Liver (tissue), 8 donors: ENCODE measurements at regions not wholly inside any gene's neighbourhood (a gene's known extent, or its start where the extent isn't known, plus 50 kb on each side); places are given as distances from the start of the nearest gene placed in this dataset.

Experiments
- DNase-seq: peaks from one replicate; pipeline ENCODE4 v3.0.0-alpha.2; 2017; ENCODE audit warnings: low spot score
- H3K27ac ChIP-seq, 2 donors: one replicate each; pipeline ENCODE4 v1.7.0; 2013; ENCODE audit warnings: inconsistent platforms in 2 of 2, low read length in 2 of 2, control low read depth in 1 of 2, low read depth in 1 of 2, mild to moderate bottlenecking in 1 of 2
- H3K27me3 ChIP-seq, 4 donors: one replicate each; pipeline versions ENCODE4 v1.6.1 to v1.7.0; 2013; ENCODE audit warnings: low read length in 3 of 4, inconsistent platforms in 1 of 4, mild to moderate bottlenecking in 1 of 4, moderate library complexity in 1 of 4; ENCODE audit not compliant: control insufficient read depth in 4 of 4, insufficient read depth in 4 of 4
- H3K36me3 ChIP-seq, 4 donors: one replicate each; pipeline versions ENCODE4 v1.6.1 to v1.7.0; 2013; ENCODE audit warnings: low read length in 3 of 4, mild to moderate bottlenecking in 3 of 4, low read depth in 1 of 4, moderate library complexity in 1 of 4; ENCODE audit not compliant: control insufficient read depth in 4 of 4, insufficient read depth in 3 of 4
- H3K4me1 ChIP-seq, 4 donors: one replicate each; pipeline versions ENCODE4 v1.6.1 to v1.7.0; 2013; ENCODE audit warnings: low read length in 3 of 4, mild to moderate bottlenecking in 3 of 4, moderate library complexity in 1 of 4; ENCODE audit not compliant: control insufficient read depth in 4 of 4, insufficient read depth in 4 of 4
- H3K4me3 ChIP-seq, 3 donors: one replicate each; pipeline versions ENCODE4 v1.6.1 to v1.7.0; 2013; ENCODE audit warnings: low read length in 3 of 3, control low read depth in 1 of 3, low read depth in 1 of 3, mild to moderate bottlenecking in 1 of 3
- H3K9ac ChIP-seq, 2 donors: one replicate each; pipeline ENCODE4 v1.7.0; 2013; ENCODE audit warnings: low read length in 2 of 2, mild to moderate bottlenecking in 2 of 2, moderate library complexity in 2 of 2, control low read depth in 1 of 2, low read depth in 1 of 2
- H3K9me3 ChIP-seq, 4 donors: one replicate each; pipeline versions ENCODE4 v1.6.1 to v1.7.0; 2013; ENCODE audit warnings: low read length in 3 of 4; ENCODE audit not compliant: control insufficient read depth in 4 of 4
- EGR1 ChIP-seq, 2 donors: IDR thresholded peaks; 2 replicates each; pipeline ENCODE4 v1.6.1; 2016 to 2018; ENCODE audit warnings: antibody characterized with exemption in 2 of 2, low read depth in 2 of 2
- FOXA1 ChIP-seq: IDR thresholded peaks from 2 replicates; pipeline ENCODE4 v1.6.1; 2016; ENCODE audit warnings: antibody characterized with exemption
- FOXA2 ChIP-seq: IDR thresholded peaks from 2 replicates; pipeline ENCODE4 v1.6.1; 2016; ENCODE audit warnings: antibody characterized with exemption
- GABPA ChIP-seq, 2 donors: IDR thresholded peaks in 1 of 2; conservative IDR thresholded peaks in 1 of 2; 2 replicates each; pipeline ENCODE4 v1.6.1; 2016; ENCODE audit warnings: antibody characterized with exemption in 2 of 2, mild to moderate bottlenecking in 1 of 2, moderate library complexity in 1 of 2
- HNF4A ChIP-seq, 2 donors: conservative IDR thresholded peaks; 2 replicates each; pipeline ENCODE4 v1.6.1; 2016; ENCODE audit warnings: antibody characterized with exemption in 2 of 2, mild to moderate bottlenecking in 2 of 2
- HNF4G ChIP-seq: IDR thresholded peaks from 2 replicates; pipeline ENCODE4 v1.6.1; 2016; ENCODE audit warnings: antibody characterized with exemption
- JUND ChIP-seq, 2 donors: IDR thresholded peaks; 2 replicates each; pipeline ENCODE4 v1.6.1; 2016; ENCODE audit warnings: antibody characterized with exemption in 2 of 2
- NR2F2 ChIP-seq: IDR thresholded peaks from 2 replicates; pipeline ENCODE4 v1.6.1; 2016; ENCODE audit warnings: antibody characterized with exemption
- RXRA ChIP-seq, 2 donors: IDR thresholded peaks; 2 replicates each; pipeline ENCODE4 v1.6.1; 2017 to 2018; ENCODE audit warnings: antibody characterized with exemption in 2 of 2, mild to moderate bottlenecking in 1 of 2
- SP1 ChIP-seq: IDR thresholded peaks from 2 replicates; pipeline ENCODE4 v1.6.1; 2018; ENCODE audit warnings: antibody characterized with exemption, mild to moderate bottlenecking
- TAF1 ChIP-seq: conservative IDR thresholded peaks from 2 replicates; pipeline ENCODE4 v1.6.1; 2016; ENCODE audit warnings: antibody characterized with exemption, mild to moderate bottlenecking
- YY1 ChIP-seq: IDR thresholded peaks from 2 replicates; pipeline ENCODE4 v1.6.1; 2016; ENCODE audit warnings: antibody characterized with exemption, mild to moderate bottlenecking
- WGBS: extraction: QIAGEN DNeasy Blood & Tissue Kit; methylation state at CpG from one replicate; pipeline ENCODE4 v1.1.7; 2013; 5-methylcytosine and 5-hydroxymethylcytosine counted together
- TF ChIP-seq, protein P1 (sequence below): IDR thresholded peaks from 2 replicates; pipeline ENCODE4 v1.6.1; 2016; ENCODE audit warnings: antibody characterized with exemption
- TF ChIP-seq, protein P2 (sequence below): IDR thresholded peaks from 2 replicates; pipeline ENCODE4 v1.6.1; 2016; ENCODE audit warnings: antibody characterized with exemption
- TF ChIP-seq, protein P3 (sequence below): IDR thresholded peaks from 2 replicates; pipeline ENCODE4 v1.6.1; 2016; ENCODE audit warnings: antibody characterized with exemption, mild to moderate bottlenecking
- TF ChIP-seq, protein P4 (sequence below): IDR thresholded peaks from 2 replicates; pipeline ENCODE4 v1.6.1; 2016; ENCODE audit warnings: antibody characterized with exemption
- TF ChIP-seq, protein P5 (sequence below): fragments of 150-350 bp; IDR thresholded peaks from 2 replicates; pipeline ENCODE4 v1.5.1; 2017; ENCODE audit warnings: improper control_type of control experiment, low read depth, low read length; ENCODE audit not compliant: missing input control
- donor health status: healthy.
- donor health status: healthy.
- donor health status: healthy.
- donor health status: healthy.
- donor health status: healthy.

DNA sequence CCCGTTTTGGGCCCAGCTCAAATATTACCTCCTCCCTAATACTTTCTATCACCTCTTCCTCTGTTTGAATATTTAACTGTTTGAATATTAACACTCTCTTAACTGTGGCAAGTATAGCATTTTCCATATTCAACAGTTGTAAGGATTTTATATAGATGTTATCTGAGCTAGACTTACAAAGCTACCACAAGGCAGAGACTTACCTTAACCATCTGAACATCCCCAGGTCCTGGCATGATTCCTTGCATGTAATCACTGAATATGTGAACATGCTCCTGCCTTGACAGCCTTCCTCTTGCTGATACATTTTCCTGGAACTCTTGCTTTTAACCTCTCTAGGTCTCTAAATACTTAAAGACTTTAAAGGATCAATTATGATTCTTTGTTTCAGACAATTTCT is 182.4 kb downstream of the MCHR2 start (continued):
- no peak for TF ChIP-seq EGR1 (IDR thresholded peaks at IDR 0.05; ENCODE audit: low read depth in 2 of 2)

DNA sequence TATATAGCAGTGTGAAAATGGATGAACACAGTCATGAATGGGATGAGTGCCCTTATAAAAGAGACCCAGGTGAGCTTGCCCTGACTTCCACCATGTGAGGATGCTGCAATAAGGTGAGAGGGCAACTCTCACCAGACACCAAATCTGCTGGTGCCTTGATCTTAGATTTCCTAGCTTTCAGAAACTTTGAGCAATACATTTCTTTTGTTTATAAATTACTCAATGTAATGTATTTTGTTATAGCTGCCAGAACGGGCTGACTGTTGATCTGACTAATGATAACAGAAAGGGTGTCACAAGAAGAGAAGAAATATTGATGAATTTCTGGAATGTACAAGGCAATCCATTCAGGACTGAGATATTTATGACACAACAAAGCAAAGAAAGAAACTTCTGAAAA is 180.5 kb downstream of the MCHR2 start:
- WGBS: 26% methylated on average over 1 of the region's 1 CpG
- Histone ChIP-seq H3K9ac (no peak overlapping the region), H3K4me3 (no peak overlapping the region), H3K4me1 (no peaks in the 10 kb centered on the region), H3K27ac (no peak overlapping the region), H3K9me3 (no peaks in the 10 kb centered on the region), H3K27me3 (peaks cover 0 to 7% (median 1%) of the 10 kb centered on the region in 4 donors), H3K36me3 (no peaks in the 10 kb centered on the region)
- TF ChIP-seq JUND (IDR thresholded peaks at IDR 0.05) (no peak), SP1 (no peak), FOXA1 (no peak), YY1 (no peak), NR2F2 (no peak), TAF1 (no peak), RXRA (IDR thresholded peaks at IDR 0.05) (no peak), HNF4A (conservative IDR thresholded peaks at IDR 0.05) (no peak), FOXA2 (no peak), EGR1 (IDR thresholded peaks at IDR 0.05; ENCODE audit: low read depth in 2 of 2) (no peak), HNF4G (no peak), GABPA (IDR thresholded peaks at IDR 0.05 in 1 of 2, conservative IDR thresholded peaks at IDR 0.05 in 1 of 2) (no peak)
- TF ChIP-seq, protein P1, sequence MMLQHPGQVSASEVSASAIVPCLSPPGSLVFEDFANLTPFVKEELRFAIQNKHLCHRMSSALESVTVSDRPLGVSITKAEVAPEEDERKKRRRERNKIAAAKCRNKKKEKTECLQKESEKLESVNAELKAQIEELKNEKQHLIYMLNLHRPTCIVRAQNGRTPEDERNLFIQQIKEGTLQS: no peak
- TF ChIP-seq, protein P2, sequence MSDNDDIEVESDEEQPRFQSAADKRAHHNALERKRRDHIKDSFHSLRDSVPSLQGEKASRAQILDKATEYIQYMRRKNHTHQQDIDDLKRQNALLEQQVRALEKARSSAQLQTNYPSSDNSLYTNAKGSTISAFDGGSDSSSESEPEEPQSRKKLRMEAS: no peak
- TF ChIP-seq, protein P3, sequence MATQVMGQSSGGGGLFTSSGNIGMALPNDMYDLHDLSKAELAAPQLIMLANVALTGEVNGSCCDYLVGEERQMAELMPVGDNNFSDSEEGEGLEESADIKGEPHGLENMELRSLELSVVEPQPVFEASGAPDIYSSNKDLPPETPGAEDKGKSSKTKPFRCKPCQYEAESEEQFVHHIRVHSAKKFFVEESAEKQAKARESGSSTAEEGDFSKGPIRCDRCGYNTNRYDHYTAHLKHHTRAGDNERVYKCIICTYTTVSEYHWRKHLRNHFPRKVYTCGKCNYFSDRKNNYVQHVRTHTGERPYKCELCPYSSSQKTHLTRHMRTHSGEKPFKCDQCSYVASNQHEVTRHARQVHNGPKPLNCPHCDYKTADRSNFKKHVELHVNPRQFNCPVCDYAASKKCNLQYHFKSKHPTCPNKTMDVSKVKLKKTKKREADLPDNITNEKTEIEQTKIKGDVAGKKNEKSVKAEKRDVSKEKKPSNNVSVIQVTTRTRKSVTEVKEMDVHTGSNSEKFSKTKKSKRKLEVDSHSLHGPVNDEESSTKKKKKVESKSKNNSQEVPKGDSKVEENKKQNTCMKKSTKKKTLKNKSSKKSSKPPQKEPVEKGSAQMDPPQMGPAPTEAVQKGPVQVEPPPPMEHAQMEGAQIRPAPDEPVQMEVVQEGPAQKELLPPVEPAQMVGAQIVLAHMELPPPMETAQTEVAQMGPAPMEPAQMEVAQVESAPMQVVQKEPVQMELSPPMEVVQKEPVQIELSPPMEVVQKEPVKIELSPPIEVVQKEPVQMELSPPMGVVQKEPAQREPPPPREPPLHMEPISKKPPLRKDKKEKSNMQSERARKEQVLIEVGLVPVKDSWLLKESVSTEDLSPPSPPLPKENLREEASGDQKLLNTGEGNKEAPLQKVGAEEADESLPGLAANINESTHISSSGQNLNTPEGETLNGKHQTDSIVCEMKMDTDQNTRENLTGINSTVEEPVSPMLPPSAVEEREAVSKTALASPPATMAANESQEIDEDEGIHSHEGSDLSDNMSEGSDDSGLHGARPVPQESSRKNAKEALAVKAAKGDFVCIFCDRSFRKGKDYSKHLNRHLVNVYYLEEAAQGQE: no peak
- TF ChIP-seq, protein P4, sequence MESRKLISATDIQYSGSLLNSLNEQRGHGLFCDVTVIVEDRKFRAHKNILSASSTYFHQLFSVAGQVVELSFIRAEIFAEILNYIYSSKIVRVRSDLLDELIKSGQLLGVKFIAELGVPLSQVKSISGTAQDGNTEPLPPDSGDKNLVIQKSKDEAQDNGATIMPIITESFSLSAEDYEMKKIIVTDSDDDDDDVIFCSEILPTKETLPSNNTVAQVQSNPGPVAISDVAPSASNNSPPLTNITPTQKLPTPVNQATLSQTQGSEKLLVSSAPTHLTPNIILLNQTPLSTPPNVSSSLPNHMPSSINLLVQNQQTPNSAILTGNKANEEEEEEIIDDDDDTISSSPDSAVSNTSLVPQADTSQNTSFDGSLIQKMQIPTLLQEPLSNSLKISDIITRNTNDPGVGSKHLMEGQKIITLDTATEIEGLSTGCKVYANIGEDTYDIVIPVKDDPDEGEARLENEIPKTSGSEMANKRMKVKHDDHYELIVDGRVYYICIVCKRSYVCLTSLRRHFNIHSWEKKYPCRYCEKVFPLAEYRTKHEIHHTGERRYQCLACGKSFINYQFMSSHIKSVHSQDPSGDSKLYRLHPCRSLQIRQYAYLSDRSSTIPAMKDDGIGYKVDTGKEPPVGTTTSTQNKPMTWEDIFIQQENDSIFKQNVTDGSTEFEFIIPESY: no peak
- TF ChIP-seq, protein P5, sequence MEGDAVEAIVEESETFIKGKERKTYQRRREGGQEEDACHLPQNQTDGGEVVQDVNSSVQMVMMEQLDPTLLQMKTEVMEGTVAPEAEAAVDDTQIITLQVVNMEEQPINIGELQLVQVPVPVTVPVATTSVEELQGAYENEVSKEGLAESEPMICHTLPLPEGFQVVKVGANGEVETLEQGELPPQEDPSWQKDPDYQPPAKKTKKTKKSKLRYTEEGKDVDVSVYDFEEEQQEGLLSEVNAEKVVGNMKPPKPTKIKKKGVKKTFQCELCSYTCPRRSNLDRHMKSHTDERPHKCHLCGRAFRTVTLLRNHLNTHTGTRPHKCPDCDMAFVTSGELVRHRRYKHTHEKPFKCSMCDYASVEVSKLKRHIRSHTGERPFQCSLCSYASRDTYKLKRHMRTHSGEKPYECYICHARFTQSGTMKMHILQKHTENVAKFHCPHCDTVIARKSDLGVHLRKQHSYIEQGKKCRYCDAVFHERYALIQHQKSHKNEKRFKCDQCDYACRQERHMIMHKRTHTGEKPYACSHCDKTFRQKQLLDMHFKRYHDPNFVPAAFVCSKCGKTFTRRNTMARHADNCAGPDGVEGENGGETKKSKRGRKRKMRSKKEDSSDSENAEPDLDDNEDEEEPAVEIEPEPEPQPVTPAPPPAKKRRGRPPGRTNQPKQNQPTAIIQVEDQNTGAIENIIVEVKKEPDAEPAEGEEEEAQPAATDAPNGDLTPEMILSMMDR: no peak
- no peak for DNase-seq
